HG03025 (cell line): ENCODE measurements at regions not wholly inside any gene's neighbourhood (a gene's known extent, or its start where the extent isn't known, plus 50 kb on each side); places are given as distances from the start of the nearest gene placed in this dataset.
A peak's percentile ranks its signal among the peaks of the same experiment; 100 is the strongest.
"Not testable (repeated sequence)": the region's sequence is repeated elsewhere in the genome, so short reads cannot be mapped to it uniquely, and the experiment has no call there.

Experiments used
- ATAC-seq: cut with Tn5 transposase; IDR thresholded peaks from one replicate; pipeline ENCODE4 v1.9.1; 2021; ENCODE audit warnings: mild to moderate bottlenecking, moderate library complexity; ENCODE audit not compliant: unreplicated experiment, low FRiP score

DNA sequence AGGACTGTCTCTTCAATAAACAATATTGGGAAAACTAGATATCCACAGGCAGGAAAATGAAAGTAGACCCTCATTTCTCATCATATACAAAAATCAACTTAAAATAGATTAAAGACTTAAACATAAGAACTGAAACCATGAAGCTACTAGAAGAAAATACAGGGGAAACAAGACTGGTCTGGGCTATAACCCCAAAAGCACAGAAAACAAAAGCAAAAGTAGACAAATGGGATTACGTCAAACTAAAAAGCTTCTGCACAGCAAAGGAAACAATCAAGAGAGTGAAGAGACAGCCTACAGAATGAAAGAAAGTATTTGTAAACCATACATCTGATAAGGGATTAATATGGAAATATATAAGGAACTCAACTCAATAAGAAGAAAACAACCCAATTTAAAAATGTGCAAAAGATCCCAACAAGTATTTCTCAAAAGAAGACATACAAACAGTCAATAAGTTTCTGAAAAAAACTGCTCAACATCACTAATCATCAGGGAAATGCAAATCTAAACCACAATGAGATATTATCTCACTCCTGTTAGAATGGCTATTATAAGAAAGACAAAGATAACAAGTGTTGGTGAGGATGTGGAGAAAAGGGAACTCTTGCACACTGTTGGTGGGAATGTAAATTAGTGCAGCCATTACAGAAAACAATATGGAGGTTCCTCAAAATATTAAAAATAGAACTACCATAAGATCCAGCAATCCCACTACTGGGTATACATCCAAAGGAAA lies 325.3 kb upstream of the RASGEF1B start:
- no peak for ATAC-seq

DNA sequence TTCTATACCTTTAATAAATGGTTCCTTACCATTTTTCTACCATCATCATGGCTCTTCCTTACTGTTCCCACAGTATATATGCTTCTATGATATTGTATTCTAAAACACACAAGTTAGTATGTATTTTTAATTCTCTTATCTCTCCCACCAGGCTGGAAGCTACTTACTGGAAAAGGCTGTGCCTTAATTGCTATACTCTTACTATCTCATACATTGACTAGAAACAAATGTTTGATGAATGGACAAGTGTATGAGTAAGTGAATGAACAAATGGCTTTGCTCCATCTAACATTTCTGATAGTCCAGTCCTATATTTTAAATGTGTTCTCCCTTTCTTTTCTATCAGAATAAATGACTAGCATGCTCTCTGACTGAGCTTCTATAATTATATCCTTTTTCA lies 320.8 kb upstream of the RASGEF1B start:
- no peak for ATAC-seq

DNA sequence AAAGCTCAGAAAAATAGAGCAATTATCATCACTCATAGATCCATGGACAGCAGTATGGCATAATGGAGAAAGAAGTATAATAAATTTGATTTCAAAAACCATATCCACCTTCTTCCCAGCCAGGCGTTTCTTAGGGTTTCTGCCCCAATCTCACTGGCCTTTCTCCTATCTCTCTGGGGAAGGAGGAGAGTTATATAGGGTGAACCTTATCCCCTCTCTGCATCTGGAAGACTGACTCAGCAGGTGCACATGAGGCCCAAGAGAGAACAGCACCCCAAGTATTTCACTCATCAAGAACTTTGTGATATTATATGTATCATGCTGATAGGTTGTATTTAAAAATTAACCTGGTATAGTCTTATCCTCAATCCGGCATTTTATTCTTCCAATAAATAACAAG lies 318.8 kb upstream of the RASGEF1B start:
- no peak for ATAC-seq

DNA sequence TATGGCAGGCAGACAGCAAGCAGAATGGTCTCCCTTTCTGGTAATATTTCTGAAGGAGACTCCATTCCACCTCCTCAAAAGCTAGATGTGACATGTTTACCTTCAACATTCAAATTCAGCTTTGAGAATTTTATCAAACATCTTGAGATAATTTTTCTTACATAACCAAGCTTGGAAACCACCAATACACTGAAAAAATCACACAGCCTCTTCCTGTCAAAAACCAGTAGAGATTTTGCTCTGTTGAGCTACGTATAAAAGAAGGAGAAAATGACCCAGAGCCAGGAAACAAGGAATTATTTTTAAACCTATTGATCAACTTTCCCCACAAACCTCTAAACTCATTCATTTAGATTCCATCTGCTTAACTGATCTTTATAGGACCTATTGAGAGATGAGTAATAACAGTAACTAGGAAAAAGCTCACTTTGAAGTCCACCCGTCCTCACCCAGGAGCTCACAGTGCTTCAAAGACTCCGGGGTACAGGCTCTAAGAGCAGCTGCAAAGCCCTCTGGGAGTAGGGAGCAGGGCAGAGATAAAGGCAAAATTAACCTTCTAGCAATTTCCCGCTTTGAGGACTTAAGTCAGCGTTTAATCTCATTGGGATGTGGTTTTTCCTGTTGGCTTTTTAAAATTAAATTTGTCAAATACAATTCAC lies 318.2 kb upstream of the RASGEF1B start:
- ATAC-seq = no peak

DNA sequence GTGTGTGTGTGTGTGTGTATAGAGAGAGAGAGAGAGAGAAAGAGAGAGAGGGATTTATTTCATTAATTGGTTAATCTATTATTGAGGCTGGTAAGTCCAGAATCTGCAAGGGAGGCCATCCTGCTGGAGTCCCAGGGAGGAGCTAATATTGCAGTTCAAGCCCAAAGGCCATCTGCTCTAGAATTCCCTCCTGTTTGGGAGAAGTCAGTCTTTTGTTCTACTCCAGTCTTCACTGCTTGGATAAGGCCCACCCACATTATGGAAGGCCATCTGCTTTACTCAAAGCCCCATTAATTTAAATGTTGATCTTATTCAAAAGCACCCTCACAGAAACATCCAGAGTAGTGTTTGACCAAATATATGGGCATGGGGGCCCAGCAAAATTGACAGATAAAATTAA lies 317.5 kb upstream of the RASGEF1B start:
- no peak for ATAC-seq

DNA sequence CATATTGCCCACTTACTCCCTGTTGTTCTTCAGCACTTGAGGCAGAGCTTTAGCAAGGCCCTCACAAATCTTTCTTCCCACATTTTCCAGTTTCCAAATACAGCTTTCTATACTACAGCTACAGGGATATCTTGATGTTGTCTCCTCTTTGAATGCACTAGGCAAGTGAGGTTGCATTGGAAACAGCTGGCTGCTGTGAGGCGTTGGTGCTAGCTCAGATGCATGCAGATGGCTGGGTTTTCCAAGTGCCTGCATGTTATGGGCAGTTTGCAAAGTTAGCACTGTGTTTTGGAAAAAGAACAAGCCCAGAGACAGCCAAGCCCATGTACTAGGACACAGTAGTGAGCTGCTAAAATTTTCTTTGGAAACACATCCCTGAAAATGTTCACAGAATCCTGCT lies 315.1 kb upstream of the RASGEF1B start:
- ATAC-seq = no peak

DNA sequence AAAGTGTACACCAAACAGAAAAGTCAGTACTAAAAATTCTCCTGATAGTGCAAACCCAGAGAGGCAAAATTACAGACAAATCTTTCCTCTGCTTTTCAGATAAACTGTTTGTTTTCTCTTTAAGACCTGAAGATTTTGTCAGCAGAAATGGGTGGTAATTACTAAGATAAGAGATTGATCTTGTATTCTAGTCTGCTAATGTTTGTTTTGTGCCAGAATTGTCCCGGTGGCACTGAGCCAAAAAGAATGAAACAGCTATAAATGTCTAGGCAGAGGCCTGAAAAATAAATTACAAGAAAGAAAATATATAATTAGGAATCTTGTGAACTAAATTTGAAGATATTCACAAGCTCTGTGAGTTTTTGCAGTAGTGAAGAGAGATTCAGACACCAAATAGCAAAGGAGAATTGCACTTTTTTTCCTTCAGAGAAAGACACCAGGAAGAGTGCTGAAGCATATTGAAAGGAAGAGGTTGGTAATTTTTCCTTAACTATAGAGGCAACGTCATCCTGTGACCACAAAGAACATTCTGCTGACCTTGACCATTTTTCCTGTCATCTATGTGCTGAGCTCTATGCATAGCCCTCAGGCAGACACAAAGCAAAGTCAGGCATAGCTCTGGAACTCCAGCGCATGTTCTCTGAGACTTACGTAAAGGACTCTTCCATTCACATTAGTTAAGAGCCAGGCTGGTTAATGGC lies 314.5 kb upstream of the RASGEF1B start:
- ATAC-seq = no peak

DNA sequence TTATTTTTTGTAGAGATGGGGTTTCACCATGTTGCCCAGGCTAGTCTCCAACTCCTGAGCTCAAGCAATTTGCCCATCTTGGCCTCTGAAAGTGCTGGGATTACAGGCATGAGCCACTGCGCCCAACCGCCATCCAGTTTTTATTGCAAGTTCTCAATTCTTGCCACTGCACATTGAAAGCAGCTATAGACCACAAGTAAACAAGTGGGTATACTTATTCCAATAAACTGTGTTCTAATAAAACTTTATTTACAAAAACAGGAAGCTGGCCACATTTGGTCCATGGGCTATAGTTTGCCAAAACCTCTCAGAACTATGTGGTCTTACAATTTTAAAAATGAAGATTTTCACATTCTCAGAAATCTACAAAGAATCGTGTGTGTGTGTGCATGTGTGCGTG lies 313.6 kb upstream of the RASGEF1B start:
- ATAC-seq = no peak

DNA sequence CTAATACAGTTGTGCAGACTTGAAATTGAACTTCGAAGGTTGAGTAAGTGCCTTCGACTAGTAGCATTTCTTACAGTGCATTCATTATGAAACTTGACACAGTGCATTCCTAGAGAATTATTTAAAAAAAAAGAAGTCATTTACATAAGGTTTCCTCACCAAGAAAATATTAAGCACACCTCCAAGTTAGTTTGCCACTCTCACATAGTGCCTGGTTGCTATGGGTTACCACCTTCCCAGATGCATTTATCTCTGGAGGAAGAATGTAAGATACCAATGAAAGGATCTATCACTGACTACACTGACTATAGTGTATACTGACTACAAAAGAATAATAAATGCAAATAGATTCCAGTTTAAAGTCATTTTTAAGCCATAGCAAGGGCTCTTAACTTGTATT lies 311.9 kb upstream of the RASGEF1B start:
- no peak for ATAC-seq

DNA sequence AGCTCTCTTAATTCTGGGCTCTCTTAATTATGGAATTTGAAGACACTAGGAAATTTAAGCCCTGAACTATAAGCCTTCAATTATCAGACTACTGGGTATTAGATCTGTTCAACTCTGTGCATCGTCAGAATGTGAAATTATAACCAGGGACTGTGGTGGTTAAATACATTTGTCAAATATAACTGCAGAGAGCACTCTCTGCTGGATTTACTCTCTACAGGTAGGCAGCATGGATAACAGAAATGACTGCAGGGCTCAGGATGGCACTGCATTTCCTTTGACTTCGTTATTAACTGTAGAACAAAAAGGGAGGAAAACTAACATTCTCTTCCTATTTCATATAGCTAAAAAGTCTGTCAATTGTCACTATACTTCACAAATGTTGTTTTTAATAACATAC lies 310.1 kb upstream of the RASGEF1B start:
- no peak for ATAC-seq

DNA sequence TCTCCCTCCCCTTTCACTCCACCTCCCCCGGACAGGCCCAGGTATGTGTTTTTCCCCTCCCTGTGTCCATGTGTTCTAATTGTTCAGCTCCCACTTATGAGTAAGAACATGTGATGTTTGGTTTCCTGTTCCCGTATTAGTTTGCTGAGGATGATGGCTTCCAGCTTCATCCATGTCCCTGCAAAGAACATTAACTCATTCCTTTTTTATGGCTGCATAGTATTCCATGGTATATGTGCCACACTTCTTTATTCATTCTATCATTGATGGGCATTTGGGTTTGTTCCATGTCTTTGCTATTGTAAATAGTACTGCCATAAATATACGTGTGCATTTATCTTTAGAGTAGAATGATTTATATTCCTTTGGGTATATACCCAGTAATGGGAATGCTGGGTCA lies 306.0 kb upstream of the RASGEF1B start:
- ATAC-seq = not testable (repeated sequence)

DNA sequence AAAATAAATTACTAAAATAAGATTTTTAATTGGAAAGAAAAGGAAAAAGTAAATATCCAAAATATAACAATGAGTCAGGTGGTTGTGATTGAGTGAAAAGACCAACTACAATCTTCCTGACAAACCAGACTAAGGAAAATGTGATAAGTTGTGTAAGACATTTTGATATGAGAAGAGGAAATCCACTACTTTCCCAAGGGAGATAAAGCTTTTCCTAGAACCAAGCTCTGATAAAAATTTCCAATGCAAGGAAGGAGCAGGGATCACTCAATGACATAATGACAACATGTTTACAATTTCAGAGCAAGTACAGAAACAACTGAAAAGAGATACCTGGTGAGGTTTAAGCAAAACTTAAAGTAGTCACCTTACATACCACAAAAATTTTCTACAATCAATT lies 305.1 kb upstream of the RASGEF1B start:
- ATAC-seq = no peak

DNA sequence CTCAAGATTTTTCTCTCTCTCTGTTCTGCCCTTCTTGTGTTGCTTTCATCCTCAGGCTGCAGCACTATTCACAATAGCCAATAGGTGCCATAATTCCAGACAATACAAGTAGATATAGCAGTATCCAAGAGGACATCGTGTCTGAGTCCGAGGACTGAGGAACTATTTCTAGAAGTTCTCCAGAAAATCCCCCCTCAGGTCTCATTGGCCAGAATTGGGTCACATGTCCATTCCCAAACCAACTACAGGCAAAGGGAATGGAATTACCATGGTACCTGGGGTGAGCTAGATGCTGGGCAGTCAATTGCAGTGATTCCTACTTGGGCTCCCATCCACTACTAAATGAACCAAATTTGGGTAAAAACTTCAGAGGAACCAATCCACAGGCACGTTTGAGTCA lies 301.9 kb upstream of the RASGEF1B start:
- ATAC-seq = no peak

DNA sequence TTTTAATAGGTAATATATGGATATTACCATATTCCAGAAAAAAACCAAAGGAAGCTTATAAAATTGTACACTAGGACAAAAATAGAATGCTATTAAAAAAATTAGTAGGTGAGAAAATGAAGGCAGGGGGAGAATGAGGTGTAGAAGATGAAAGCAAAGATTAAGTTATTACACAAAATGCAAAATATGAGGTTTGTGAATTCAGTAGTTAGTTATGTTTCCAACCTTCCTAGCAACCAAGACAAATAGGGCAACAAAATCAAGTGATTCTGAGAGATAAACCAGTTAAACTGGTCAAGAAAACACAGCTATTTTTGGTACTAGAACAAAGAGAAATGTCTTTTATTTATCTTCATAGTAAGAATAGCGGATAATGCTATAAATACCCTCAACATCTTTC lies 300.0 kb upstream of the RASGEF1B start:
- ATAC-seq = no peak

DNA sequence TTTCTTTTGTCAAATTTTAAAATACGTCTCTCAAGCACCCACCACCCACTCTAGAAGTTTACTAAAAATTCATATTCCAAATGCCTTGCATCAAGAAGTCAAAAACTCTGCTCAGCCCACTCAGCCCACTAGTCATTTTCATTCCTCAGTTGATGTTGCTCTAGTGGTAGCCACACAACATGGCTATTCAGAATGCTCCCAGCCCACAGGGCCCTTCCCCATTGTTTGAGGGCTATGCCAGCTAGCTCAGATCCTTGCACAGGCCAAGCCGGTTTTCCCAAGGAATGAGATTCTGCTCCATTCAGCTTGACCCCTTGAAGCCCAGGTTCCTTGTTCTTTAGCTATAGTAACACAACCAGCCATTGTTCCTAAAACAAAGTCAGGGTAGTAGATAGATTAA lies 297.5 kb upstream of the RASGEF1B start:
- ATAC-seq = no peak

DNA sequence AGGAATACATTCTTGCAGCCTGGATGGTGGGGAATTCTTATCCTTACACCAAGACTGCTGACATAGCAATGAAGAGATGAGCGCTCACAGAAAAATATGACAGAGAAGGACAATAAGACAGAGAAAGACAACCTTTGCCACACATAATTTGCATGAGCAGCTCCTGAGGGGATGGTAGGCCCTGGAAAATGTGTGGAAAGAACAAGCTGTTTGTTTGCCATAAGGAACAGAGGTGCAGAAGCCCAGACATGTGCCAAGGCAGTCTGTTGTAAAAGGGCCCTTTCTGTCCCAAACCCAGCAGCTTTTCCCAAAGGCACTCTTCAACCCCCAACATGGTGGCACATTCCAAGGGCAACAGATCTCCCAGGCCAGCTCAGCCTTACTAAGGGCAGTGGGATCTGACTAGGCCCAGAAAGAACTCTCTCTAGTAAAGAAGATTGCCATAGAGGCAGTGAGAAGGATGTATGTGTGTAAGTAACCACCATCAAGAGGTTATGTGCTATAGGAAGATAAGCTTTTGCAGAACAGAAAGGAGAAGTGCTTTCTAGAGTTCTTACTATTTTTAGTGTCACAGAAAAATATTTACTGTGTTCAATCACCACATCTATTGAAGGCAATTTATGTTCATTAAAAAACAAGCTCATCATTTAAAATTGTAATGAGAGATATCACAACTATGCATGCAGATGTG lies 287.0 kb upstream of the RASGEF1B start:
- peak; percentile 58 for ATAC-seq

DNA sequence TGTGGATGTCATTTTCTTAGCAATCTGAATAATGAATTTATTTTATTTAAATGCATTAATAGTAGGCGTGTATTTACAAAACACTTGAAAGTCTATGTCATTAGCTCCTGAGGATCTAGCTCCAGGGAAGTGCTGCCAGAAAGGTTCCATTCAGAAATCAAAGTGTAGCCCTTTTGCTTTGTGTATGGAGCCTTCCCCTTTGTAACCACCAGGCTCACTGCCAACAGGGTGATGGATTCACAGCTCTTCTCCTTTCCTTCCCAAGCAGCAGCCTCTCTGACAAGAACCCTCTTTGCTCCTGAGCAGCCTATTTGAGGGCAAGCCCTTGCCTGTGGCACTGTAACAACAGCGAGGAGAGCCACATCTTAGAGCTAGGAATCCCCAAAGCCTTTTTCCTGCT lies 286.0 kb upstream of the RASGEF1B start:
- no peak for ATAC-seq

DNA sequence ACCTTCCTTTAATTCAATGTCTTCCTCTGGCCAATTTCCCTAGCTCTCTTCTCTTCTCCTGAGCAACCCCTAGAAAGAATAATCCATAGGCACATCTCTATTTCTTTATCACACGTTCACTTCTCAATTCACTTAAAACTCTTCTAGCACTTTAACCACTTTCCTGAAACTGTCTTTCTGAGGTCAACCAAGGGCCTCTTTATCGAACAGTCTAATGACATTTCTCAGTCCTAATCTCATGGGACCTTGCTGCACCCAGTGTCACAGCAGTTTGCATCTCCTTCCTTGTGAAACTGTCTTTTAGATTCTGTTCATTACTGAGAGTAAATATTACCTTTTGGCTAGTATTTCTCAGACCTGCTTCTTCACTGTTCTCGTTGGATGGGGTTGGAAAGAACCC lies 285.3 kb upstream of the RASGEF1B start:
- peak; percentile 76 for ATAC-seq

DNA sequence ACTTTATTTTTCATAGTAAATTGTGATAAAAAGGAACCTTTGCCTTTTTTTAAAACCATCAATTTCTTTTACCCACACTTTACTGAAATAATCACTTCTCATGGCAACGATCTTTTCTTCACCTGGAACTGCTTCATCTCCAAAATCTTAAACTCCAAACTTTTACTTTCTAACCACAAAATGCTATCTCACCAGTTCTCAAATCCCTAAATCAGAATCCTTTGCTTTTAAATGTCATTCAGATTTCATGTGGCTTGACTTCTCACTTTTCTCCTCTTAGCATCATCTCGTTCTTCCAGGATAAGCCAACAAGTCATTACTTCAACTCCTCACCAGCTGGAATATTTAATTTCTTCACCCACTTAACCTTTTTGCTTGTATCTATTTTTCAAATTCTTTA lies 284.3 kb upstream of the RASGEF1B start:
- no peak for ATAC-seq

DNA sequence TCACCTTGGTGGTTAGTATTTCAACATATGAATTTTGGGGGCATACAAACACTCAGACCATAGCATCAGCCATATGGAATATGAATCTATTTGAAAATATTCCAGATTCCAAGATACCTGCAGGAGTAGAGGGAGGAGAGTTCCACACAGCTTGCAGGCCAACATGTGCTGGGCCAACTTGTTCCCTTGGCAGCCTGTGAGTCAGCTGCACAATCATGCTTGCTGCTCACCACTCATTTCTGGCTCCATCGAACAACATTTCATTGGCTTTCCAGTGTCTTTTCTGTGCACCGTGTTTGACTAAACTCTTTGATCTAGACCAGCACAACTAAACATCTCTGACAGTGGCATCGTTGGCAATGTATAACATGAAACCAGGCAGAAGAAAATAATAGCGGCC lies 282.5 kb upstream of the RASGEF1B start:
- no peak for ATAC-seq
